ENCODE measurements at regions not wholly inside any gene's neighbourhood (a gene's known extent, or its start where the extent isn't known, plus 50 kb on each side); places are given as distances from the start of the nearest gene placed in this dataset.

DNA sequence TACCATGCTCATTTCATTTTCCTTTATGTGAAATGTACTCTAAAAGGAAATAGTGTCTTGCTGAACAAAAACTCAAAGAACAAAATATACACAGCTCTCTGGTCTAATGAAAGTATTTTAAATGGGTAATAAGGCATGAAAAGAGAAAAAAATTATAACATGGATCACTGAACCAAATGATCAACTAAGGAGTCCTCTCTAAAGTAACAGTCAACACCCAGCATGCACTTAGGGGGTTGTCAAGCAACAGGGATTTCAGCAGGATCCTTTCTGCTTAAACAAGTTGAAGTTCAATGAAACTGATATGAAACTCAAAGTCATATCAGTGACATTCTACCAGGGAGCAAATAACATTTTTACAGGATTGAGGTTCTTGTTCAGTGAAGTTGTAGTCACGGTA is 398.8 kb downstream of the SEC23A start:
- Histone ChIP-seq H2BK15ac (ENCODE audit: low read length) (no peak overlapping the region), H2BK120ac (replicated peaks; ENCODE audit: low read depth, low read length) (no peak overlapping the region), H3K27me3 (replicated peaks in 1 of 4; ENCODE audit: control insufficient read depth in 3 of 4, extremely low read depth in 1 of 4, insufficient read depth in 3 of 4, low read length in 3 of 4) (no peaks in the 10 kb centered on the region), H3K56ac (replicated peaks; ENCODE audit: insufficient read length, low read depth, low read length) (no peak overlapping the region), H3K4me2 (ENCODE audit: insufficient read depth in 1 of 2, low read depth in 2 of 2, low read length in 2 of 2) (no peak overlapping the region), H3K9ac (replicated peaks in 1 of 4; ENCODE audit: extremely low read depth in 1 of 4, low read depth in 3 of 4, low read length in 3 of 4) (no peak overlapping the region), H3K9me3 (ENCODE audit: insufficient read depth in 2 of 2, low read depth in 1 of 2, low read length in 1 of 2) (no peaks in the 10 kb centered on the region), H2AFZ (ENCODE audit: low read length) (no peak overlapping the region), H3K4me3 (ENCODE audit: extremely low read depth in 1 of 4, insufficient read depth in 2 of 4, low read depth in 3 of 4, low read length in 4 of 4) (no peak overlapping the region), H4K20me1 (replicated peaks in 1 of 2; ENCODE audit: control insufficient read depth in 1 of 2, insufficient read depth in 2 of 2, low read length in 2 of 2) (no peaks in the 10 kb centered on the region), H4K5ac (ENCODE audit: insufficient read length, low read depth, low read length) (no peak overlapping the region), H2BK5ac (ENCODE audit: low read depth, low read length) (no peak overlapping the region), H3K27ac (ENCODE audit: low read depth, low read length) (no peak overlapping the region), H3K23ac (ENCODE audit: insufficient read length) (no peak overlapping the region), H3K18ac (ENCODE audit: extremely low read depth, low read length) (no peak overlapping the region), H2BK20ac (ENCODE audit: low read length) (no peak overlapping the region), H3K4ac (replicated peaks; ENCODE audit: insufficient read length, low read depth, low read length) (no peak overlapping the region), H2AK5ac (ENCODE audit: low read depth, low read length) (no peak overlapping the region), H3K79me2 (ENCODE audit: control insufficient read depth in 1 of 2, insufficient read depth in 2 of 2, low read length in 2 of 2) (no peaks in the 10 kb centered on the region), H4K8ac (ENCODE audit: extremely low read depth, insufficient read depth, low read length) (no peak overlapping the region), H2BK12ac (ENCODE audit: low read depth, low read length) (no peak overlapping the region), H3K14ac (ENCODE audit: insufficient read length) (no peak overlapping the region), H3K36me3 (ENCODE audit: control insufficient read depth in 2 of 4, insufficient read depth in 4 of 4, low read length in 3 of 4) (no peaks in the 10 kb centered on the region), H3K4me1 (replicated peaks in 1 of 4; ENCODE audit: control insufficient read depth in 3 of 4, insufficient read depth in 4 of 4, low read length in 3 of 4) (no peaks in the 10 kb centered on the region), H4K91ac (replicated peaks; ENCODE audit: insufficient read length, low read length) (no peak overlapping the region), H3K23me2 (ENCODE audit: low read depth, low read length) (no peaks in the 10 kb centered on the region), H3K79me1 (ENCODE audit: low read depth, low read length) (no peaks in the 10 kb centered on the region)
- ChIA-PET CTCF (ENCODE audit: partially characterized antibody) (interaction anchor here (1.7 to 2.2 kb wide), 3 partner anchors 12 to 18 kb away, joined by 3 to 8 read pairs (median 8); no protein-coding TSS in a partner anchor), POLR2A (ENCODE audit: partially characterized antibody) (no interaction called here)
- DNase-seq (ENCODE audit: low read depth in 1 of 2, low spot score in 2 of 2) (no peak), FAIRE-seq (no peak)
- 96% methylated on average over 1 of the region's 1 CpG; no CpG with 5 or more reads in 1 of the 2 experiments for WGBS, 2 experiments (ENCODE audit: extremely low coverage in 1 of 2, insufficient coverage in 1 of 2, insufficient read length in 1 of 2, insufficient replicate concordance in 2 of 2, low coverage in 1 of 2, low lambda C conversion rate in 2 of 2, missing lambda C conversion rate in 1 of 2)
- no peak for TF ChIP-seq CTBP2 (IDR thresholded peaks at IDR 0.05; ENCODE audit: borderline replicate concordance, insufficient read depth, insufficient read length, low read length)
- TF ChIP-seq, protein P1, sequence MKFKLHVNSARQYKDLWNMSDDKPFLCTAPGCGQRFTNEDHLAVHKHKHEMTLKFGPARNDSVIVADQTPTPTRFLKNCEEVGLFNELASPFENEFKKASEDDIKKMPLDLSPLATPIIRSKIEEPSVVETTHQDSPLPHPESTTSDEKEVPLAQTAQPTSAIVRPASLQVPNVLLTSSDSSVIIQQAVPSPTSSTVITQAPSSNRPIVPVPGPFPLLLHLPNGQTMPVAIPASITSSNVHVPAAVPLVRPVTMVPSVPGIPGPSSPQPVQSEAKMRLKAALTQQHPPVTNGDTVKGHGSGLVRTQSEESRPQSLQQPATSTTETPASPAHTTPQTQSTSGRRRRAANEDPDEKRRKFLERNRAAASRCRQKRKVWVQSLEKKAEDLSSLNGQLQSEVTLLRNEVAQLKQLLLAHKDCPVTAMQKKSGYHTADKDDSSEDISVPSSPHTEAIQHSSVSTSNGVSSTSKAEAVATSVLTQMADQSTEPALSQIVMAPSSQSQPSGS (IDR thresholded peaks at IDR 0.05; ENCODE audit: low read length): no peak
- TF ChIP-seq GTF2F1 (IDR thresholded peaks at IDR 0.05; ENCODE audit: borderline replicate concordance, low read depth, low read length): no peak
- no peak for TF ChIP-seq POLR2AphosphoS5 (IDR thresholded peaks at IDR 0.05; ENCODE audit: low read depth, low read length)
- no peak for TF ChIP-seq CBX5 (IDR thresholded peaks at IDR 0.05; ENCODE audit: low read depth, low read length)
- no peak for TF ChIP-seq RNF2 (IDR thresholded peaks at IDR 0.05; ENCODE audit: borderline replicate concordance, low read depth, low read length, missing control alignments, poor library complexity, severe bottlenecking)
- TF ChIP-seq TAF1 (IDR thresholded peaks at IDR 0.05; ENCODE audit: low read depth, low read length): no peak
- TF ChIP-seq HDAC2 (IDR thresholded peaks at IDR 0.05; ENCODE audit: borderline replicate concordance in 1 of 2, low read depth in 2 of 2, low read length in 2 of 2): no peak
- TF ChIP-seq, protein P2, sequence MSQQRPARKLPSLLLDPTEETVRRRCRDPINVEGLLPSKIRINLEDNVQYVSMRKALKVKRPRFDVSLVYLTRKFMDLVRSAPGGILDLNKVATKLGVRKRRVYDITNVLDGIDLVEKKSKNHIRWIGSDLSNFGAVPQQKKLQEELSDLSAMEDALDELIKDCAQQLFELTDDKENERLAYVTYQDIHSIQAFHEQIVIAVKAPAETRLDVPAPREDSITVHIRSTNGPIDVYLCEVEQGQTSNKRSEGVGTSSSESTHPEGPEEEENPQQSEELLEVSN (IDR thresholded peaks at IDR 0.05): no peak
- no peak for TF ChIP-seq CHD2 (IDR thresholded peaks at IDR 0.05; ENCODE audit: low read length)
- no peak for TF ChIP-seq TAF7 (optimal IDR thresholded peaks at IDR 0.05; ENCODE audit: borderline replicate concordance, low read depth, low read length)
- no peak for TF ChIP-seq CBX8 (IDR thresholded peaks at IDR 0.05; ENCODE audit: borderline replicate concordance, low read depth, low read length)

All from H1 (cell line).